ENCODE measurements at regions not wholly inside any gene's neighbourhood (a gene's known extent, or its start where the extent isn't known, plus 50 kb on each side); places are given as distances from the start of the nearest gene placed in this dataset.

- DNase-seq (ENCODE audit: low read depth) = no peak
- no peak overlapping the region for H3K4me3 ChIP-seq (ENCODE audit: control insufficient read depth, low read depth, low read length)
- TF ChIP-seq CTCF (conservative IDR thresholded peaks at IDR 0.05; ENCODE audit: control insufficient read depth, insufficient read depth, low read depth, low read length) = no peak
Observed at GRCh38 chr2:19806131-19806530, 95.7 kb downstream of the TTC32 start.

- DNase-seq (ENCODE audit: low read depth) = no peak
- no peak overlapping the region for H3K4me3 ChIP-seq (ENCODE audit: control insufficient read depth, low read depth, low read length)
- no peak for TF ChIP-seq CTCF (conservative IDR thresholded peaks at IDR 0.05; ENCODE audit: control insufficient read depth, insufficient read depth, low read depth, low read length)
Observed at GRCh38 chr2:19805266-19805665, 96.5 kb downstream of the TTC32 start.

GRCh38 chr2:19804639-19805260 lies 97.0 kb downstream of the TTC32 start:
- no peak for DNase-seq (ENCODE audit: low read depth)
- H3K4me3 ChIP-seq (ENCODE audit: control insufficient read depth, low read depth, low read length) = no peak overlapping the region
- TF ChIP-seq CTCF (conservative IDR thresholded peaks at IDR 0.05; ENCODE audit: control insufficient read depth, insufficient read depth, low read depth, low read length) = no peak

GRCh38 chr2:19802086-19802841 lies 99.5 kb downstream of the TTC32 start:
- no peak for TF ChIP-seq CTCF (conservative IDR thresholded peaks at IDR 0.05; ENCODE audit: control insufficient read depth, insufficient read depth, low read depth, low read length)
- H3K4me3 ChIP-seq (ENCODE audit: control insufficient read depth, low read depth, low read length) = no peak overlapping the region
- peak; percentile 86 for DNase-seq (ENCODE audit: low read depth)

GRCh38 chr2:19801367-19802080 lies 100.3 kb downstream of the TTC32 start:
- H3K4me3 ChIP-seq (ENCODE audit: control insufficient read depth, low read depth, low read length) = no peak overlapping the region
- peak; percentile 98 for DNase-seq (ENCODE audit: low read depth)
- no peak for TF ChIP-seq CTCF (conservative IDR thresholded peaks at IDR 0.05; ENCODE audit: control insufficient read depth, insufficient read depth, low read depth, low read length)

GRCh38 chr2:19800796-19801195 lies 101.0 kb downstream of the TTC32 start:
- H3K4me3 ChIP-seq (ENCODE audit: control insufficient read depth, low read depth, low read length) = no peak overlapping the region
- no peak for TF ChIP-seq CTCF (conservative IDR thresholded peaks at IDR 0.05; ENCODE audit: control insufficient read depth, insufficient read depth, low read depth, low read length)
- no peak for DNase-seq (ENCODE audit: low read depth)
